MM.1S (cell line): ENCODE measurements at regions not wholly inside any gene's neighbourhood (a gene's known extent, or its start where the extent isn't known, plus 50 kb on each side); places are given as distances from the start of the nearest gene placed in this dataset.

Experiments
- DNase-seq: peaks from one replicate; pipeline ENCODE4 v3.0.0-alpha.2; 2015
- H2AFZ ChIP-seq: fragments of 300-600 bp; sonication (generic); 2 replicates; pipeline ENCODE4 v1.6.0; 2016; ENCODE audit warnings: antibody characterized with exemption, low read length
- H3F3A ChIP-seq: fragments of 300-600 bp; sonication (generic); 2 replicates; pipeline ENCODE4 v1.6.1; 2016; ENCODE audit warnings: mild to moderate bottlenecking, antibody characterized with exemption, low read length, moderate library complexity, mixed read lengths; ENCODE audit not compliant: insufficient read depth
- H3K27ac ChIP-seq: fragments of 300-600 bp; sonication (generic); 2 replicates; pipeline ENCODE4 v1.5.1; 2016; ENCODE audit warnings: mild to moderate bottlenecking, low read length
- H3K27me3 ChIP-seq: fragments of 300-600 bp; sonication (generic); replicated peaks from 2 replicates; pipeline ENCODE4 v1.6.0; 2016; ENCODE audit warnings: low read length; ENCODE audit not compliant: insufficient read depth
- H3K36me3 ChIP-seq: fragments of 300-600 bp; sonication (generic); replicated peaks from 2 replicates; pipeline ENCODE4 v1.6.1; 2016; ENCODE audit warnings: mild to moderate bottlenecking, low read length, mixed read lengths; ENCODE audit not compliant: insufficient read depth
- H3K4me1 ChIP-seq: fragments of 300-600 bp; sonication (generic); 2 replicates; pipeline ENCODE4 v1.6.1; 2016; ENCODE audit warnings: low read length, mixed read lengths
- H3K4me2 ChIP-seq: fragments of 300-600 bp; sonication (generic); 2 replicates; pipeline ENCODE4 v1.6.0; 2016; ENCODE audit warnings: low read depth, low read length
- H3K4me3 ChIP-seq: fragments of 300-600 bp; sonication (generic); 2 replicates; pipeline ENCODE4 v1.5.1; 2016; ENCODE audit warnings: low read length, mixed read lengths
- H3K79me2 ChIP-seq: fragments of 300-600 bp; sonication (generic); 2 replicates; pipeline ENCODE4 v1.6.1; 2016; ENCODE audit warnings: mixed run types, low read length, mixed read lengths
- H3K9ac ChIP-seq: fragments of 300-600 bp; sonication (generic); 2 replicates; pipeline ENCODE4 v1.6.1; 2016; ENCODE audit warnings: low read length, mixed read lengths
- H3K9me2 ChIP-seq: fragments of 300-600 bp; sonication (generic); replicated peaks from 2 replicates; pipeline ENCODE4 v1.6.1; 2016; ENCODE audit warnings: mild to moderate bottlenecking, low read length, mixed read lengths; ENCODE audit not compliant: insufficient read depth
- H3K9me3 ChIP-seq: fragments of 300-600 bp; sonication (generic); replicated peaks from 2 replicates; pipeline ENCODE4 v1.6.1; 2016; ENCODE audit warnings: mild to moderate bottlenecking, low read length, mixed read lengths; ENCODE audit not compliant: insufficient read depth
- H4K20me1 ChIP-seq: fragments of 300-600 bp; sonication (generic); 2 replicates; pipeline ENCODE4 v1.6.1; 2016; ENCODE audit warnings: mild to moderate bottlenecking, low read length, moderate library complexity, mixed read lengths; ENCODE audit not compliant: insufficient read depth
- CTCF ChIP-seq: fragments of 300-600 bp; sonication (generic); IDR thresholded peaks from 2 replicates; pipeline ENCODE4 v1.5.1; 2016; ENCODE audit warnings: antibody characterized with exemption, low read length, mixed read lengths
- EZH2 ChIP-seq: fragments of 300-600 bp; sonication (generic); optimal IDR thresholded peaks from 2 replicates; pipeline ENCODE3; 2017; ENCODE audit warnings: low read depth, mild to moderate bottlenecking, antibody characterized with exemption, low read length, mixed read lengths
- EZH2phosphoT487 ChIP-seq: fragments of 300-600 bp; sonication (generic); IDR thresholded peaks from 2 replicates; pipeline ENCODE4 v1.6.1; 2018; ENCODE audit warnings: antibody characterized with exemption, low read length

- Histone ChIP-seq H3K9ac (no peak overlapping the region), H3K36me3 (no peaks in the 10 kb centered on the region), H3K9me2 (no peaks in the 10 kb centered on the region; the same call in 1 of the 2 replicates), H3K27ac (no peak overlapping the region), H3K27me3 (no peaks in the 10 kb centered on the region), H3K4me2 (no peak overlapping the region), H3K79me2 (no peaks in the 10 kb centered on the region), H3K9me3 (no peaks in the 10 kb centered on the region), H4K20me1 (no peaks in the 10 kb centered on the region), H3K4me3 (no peak overlapping the region), H2AFZ (no peak overlapping the region), H3K4me1 (no peaks in the 10 kb centered on the region), H3F3A (no peaks in the 10 kb centered on the region)
- no peak for TF ChIP-seq EZH2
- TF ChIP-seq EZH2phosphoT487: no peak
- TF ChIP-seq CTCF: no peak
- no peak for DNase-seq
These were observed 99.7 kb upstream of the RALGAPA2 start for GRCh38 chr20:20812136-20812535.

GRCh38 chr20:20808016-20808415 lies 95.6 kb upstream of the RALGAPA2 start:
- no peak overlapping the region for H2AFZ ChIP-seq
- H3F3A ChIP-seq: no peaks in the 10 kb centered on the region
- H3K27ac ChIP-seq: no peak overlapping the region
- no peak for TF ChIP-seq EZH2
- TF ChIP-seq CTCF: no peak
- TF ChIP-seq EZH2phosphoT487: no peak
- H3K9me3 ChIP-seq: no peaks in the 10 kb centered on the region
- H3K4me2 ChIP-seq: no peak overlapping the region
- no peaks in the 10 kb centered on the region for H4K20me1 ChIP-seq
- no peaks in the 10 kb centered on the region; the same call in 1 of the 2 replicates for H3K9me2 ChIP-seq
- no peaks in the 10 kb centered on the region for H3K4me1 ChIP-seq
- no peak overlapping the region for H3K9ac ChIP-seq
- no peaks in the 10 kb centered on the region for H3K36me3 ChIP-seq
- no peaks in the 10 kb centered on the region for H3K27me3 ChIP-seq
- no peak overlapping the region for H3K4me3 ChIP-seq
- DNase-seq: no peak
- H3K79me2 ChIP-seq: no peaks in the 10 kb centered on the region

- H3K4me3 ChIP-seq: no peak overlapping the region
- H3K27ac ChIP-seq: no peak overlapping the region
- H3K4me2 ChIP-seq: no peak overlapping the region
- H3K27me3 ChIP-seq: no peaks in the 10 kb centered on the region
- H2AFZ ChIP-seq: no peak overlapping the region
- H3K79me2 ChIP-seq: no peaks in the 10 kb centered on the region
- TF ChIP-seq EZH2 (no peak), CTCF (no peak), EZH2phosphoT487 (no peak)
- no peaks in the 10 kb centered on the region for H3K9me3 ChIP-seq
- H3F3A ChIP-seq: no peaks in the 10 kb centered on the region
- DNase-seq: no peak
- H4K20me1 ChIP-seq: no peaks in the 10 kb centered on the region
- no peaks in the 10 kb centered on the region for H3K36me3 ChIP-seq
- no peak overlapping the region for H3K9ac ChIP-seq
- no peaks in the 10 kb centered on the region; the same call in 1 of the 2 replicates for H3K9me2 ChIP-seq
- no peaks in the 10 kb centered on the region for H3K4me1 ChIP-seq
These were observed 94.0 kb upstream of the RALGAPA2 start for GRCh38 chr20:20806121-20807095.
